ENCODE measurements at regions not wholly inside any gene's neighbourhood (a gene's known extent, or its start where the extent isn't known, plus 50 kb on each side); places are given as distances from the start of the nearest gene placed in this dataset.
"Not testable (repeated sequence)": the region's sequence is repeated elsewhere in the genome, so short reads cannot be mapped to it uniquely, and the experiment has no call there.

DNA sequence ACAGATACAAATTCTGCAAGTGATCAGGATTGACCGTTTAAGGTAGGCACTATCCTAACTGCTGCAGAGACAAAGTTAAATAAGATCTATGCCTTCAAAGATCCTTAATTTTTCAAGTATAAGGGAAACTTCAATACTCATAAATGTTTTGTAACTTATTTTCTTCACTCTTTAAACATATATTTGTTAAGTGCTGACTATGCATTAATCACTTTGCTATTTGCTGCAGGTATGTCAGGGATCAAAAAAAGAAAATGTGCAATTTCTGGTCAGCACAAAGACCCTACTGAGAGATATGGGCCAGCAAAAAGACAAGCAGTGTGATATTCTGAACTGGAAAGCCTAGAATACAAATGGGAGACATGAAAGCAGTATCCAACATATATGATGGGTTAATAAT, 756.1 kb upstream of the PCDH9 start:
- DNase-seq: no peak

DNA sequence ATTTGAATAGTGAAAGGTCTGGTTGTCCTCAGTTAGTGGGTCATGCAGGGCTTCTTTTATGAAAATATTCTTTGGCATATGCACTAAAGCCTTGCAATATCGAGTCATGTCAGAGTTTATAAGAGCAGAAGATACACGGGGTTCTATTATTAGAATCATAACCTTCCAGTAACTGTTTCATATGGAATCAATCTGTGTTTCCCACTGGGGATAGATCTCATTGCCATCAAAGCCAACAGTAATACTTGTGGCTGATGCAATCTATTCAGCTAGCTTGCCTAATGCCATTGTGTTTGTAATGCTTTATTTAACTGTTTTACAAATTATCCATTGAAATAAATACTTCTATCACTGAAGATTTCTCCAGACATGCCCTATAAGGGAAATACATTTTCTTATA, 746.9 kb upstream of the PCDH9 start:
- DNase-seq: no peak

DNA sequence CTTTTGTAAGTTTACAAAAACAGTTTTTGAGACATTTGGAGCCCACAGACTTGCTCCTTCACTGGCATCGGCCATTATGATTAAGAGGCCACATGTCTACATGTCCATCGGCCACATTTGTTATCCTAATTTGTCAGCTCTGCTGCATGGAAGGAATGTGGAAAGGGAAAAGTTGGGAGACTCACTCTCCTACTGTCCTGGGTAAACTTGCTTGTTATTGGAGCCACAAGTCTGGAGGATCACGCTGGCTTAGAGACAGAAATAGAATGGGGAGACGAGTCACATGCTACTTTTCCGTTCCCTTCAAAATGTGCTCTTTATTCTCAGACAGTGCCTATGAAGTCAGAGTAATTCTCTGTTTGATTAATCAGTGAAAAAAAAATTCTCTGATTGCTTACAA, 741.2 kb upstream of the PCDH9 start:
- DNase-seq: no peak

DNA sequence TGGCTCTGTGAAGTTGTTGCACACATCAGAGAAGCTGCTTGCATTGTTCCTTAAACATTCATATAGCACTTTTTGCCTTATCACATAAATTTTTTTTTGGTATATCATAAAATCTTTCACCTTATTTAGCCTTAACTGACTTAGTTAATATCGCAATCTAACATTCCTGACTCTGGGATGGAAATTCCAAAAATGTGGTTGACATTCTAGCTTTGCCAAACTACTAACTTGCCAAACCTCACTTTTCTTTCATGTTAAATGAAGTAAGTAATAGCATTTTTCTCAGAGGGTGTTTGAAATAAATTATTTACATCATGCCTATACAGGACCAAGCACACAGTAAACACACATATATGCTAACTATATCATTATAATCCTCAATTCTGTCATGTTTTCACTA, 736.9 kb upstream of the PCDH9 start:
- DNase-seq: no peak

DNA sequence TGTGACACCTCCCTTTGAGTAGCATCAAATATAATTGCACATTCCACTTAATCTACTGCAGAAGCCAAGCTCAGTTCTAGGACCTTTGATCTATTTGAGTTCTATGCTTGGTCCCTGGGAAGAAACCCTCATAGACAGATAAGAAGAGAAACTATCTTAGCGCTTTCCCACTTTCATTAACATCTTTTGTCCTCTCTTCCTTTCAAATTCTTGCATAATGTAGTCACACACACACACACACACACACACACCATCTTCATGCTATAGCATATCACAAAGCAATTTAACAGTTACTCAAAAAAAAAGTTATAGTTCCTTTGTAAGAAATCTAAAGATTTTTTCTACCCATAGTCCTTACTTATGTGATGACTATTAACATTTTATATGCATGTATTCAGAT, 735.9 kb upstream of the PCDH9 start:
- DNase-seq: no peak

DNA sequence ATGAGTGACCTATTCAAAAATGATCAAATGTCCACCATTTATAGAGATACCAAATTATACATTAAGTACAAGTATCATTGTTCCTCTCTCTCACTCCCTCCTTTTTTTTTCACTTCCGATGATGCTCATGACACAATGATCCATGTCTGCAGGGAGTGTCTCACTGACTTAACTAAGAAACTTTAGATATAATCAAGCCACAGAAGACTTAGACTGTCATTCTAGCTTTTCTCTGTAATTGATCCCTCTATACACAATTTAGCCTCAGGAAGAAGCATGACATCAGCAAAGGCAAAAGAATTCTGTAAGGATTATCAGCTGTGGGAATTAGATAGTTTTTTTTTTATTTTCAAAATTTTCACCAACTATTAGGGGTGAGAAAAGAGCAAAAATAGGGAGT, 734.9 kb upstream of the PCDH9 start:
- no peak for DNase-seq

DNA sequence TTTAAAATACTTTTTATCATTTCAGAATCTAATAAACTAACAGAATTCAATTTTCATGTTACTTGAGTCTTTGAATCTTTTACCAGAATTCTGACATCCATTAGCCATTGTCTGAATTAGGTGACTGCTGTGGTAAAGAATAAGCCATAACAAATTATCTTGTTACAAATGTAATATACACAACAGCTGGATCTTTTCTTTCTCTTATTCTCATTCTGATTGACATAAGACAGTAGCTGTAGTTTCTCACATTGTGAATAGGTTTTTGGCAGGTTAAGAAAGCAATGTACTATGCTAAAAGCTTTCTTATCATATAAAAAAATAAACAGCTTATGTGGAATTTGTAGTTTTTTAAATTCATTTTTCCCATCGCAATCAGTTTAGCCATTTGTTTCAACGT, 734.0 kb upstream of the PCDH9 start:
- DNase-seq: no peak

DNA sequence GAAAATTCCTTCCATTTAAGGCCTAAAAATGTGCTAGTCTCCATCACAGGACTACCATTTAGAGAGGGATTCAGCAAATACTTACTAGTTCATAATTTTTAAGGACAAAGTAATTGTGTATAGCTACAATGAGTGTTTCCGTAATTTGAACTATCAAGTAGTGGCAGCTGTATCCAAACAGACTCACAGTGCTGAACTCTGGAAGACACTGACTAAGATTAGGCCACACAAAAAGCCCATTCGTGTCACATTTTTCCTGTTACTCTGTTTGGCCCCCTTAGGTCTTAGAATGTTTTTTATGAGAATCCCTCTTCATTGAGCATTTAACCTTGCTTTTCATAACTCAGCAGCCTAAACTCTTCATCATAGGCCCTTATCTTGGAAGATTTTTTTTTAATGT, 731.2 kb upstream of the PCDH9 start:
- no peak for DNase-seq

DNA sequence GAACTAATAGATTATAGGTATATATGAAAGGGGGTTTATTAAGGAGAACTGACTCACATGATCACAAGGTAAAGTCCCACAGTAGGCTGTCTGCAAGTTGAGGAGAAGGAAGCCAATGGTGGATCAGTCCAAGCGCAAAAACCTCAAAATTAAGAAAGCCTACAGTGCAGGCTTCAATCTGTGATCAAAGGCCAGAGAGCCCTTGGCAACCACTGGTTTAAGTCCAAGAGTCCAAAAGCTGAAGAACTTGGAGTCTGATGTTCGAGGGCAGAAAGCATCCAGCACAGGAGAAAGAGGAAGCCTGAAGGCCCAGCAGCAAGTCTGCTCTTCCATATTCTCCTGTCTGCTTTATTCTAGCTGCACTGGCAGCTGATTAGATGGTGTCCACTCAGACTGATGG, 721.3 kb upstream of the PCDH9 start:
- DNase-seq: no peak

DNA sequence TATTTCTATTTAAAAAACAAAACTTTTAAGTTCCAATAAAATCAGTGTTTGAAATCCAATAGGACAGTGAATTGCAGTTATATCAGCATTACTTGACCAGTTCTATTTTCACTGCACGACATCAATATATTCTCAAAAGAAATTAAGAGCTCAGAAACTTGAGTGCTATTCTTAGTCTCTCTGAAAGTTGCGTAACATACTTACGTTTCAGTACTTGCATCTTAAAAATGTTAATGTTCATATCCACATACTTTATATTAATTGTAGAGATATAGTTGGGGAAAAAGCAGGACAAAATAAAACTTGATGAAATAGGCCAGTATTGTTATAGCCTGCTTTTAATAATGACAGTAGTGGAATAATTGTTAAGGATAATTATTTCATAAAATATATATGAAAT, 720.5 kb upstream of the PCDH9 start:
- no peak for DNase-seq

DNA sequence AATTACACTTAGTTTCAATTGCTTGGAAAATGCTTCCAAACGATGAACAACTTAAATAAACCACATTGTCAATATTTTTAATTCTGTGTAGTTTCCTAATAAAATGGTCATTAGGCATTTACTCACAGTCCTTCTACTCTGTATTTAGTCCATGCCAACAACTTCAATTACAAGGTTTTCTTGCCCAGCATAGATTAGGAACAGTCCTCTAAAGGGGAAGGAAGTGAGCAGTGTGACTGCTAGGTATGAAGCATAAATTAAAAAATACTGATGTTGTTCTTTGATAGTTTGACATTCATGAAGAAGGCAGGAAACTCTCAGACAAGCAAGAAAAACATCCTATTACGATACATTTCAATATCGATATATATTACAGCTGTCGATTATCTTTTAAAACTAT, 716.0 kb upstream of the PCDH9 start:
- no peak for DNase-seq

DNA sequence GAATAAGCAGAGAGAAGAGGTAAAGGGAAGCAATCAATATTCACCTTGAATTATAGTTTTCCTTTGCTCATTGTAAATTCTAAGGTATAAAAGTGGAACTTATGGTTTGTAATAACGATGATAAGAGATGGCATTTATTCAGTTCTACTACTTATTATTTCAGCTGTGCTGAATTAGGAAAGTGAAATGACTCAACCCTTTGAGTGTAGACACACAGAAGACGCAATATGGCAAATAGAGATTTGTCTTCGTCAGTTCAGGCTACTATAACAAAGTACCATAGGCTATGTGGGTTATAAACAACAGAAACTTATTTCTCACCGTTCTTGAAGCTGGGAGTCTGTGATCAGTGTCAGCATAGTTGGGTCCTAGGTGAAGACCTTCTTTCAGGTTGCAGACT, 713.0 kb upstream of the PCDH9 start:
- DNase-seq: no peak

DNA sequence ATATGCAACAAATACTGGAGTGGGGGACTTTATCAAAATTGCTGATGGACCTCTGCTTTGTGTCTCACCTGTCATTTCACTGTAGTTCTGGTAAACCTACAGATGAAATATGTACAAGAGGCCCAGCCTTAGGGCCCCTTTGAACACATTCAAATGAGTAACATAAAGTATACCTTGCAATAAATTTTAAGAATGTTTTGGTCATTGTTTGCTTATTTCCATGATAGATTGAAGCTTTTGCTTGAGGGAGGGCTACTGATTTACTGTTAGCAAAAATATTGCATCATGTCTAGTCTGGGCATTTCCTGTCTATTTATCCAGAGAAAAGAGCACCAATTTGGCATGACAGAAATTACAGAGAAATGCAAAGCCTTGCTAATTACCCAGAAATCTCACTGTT, 705.5 kb upstream of the PCDH9 start:
- DNase-seq: no peak

DNA sequence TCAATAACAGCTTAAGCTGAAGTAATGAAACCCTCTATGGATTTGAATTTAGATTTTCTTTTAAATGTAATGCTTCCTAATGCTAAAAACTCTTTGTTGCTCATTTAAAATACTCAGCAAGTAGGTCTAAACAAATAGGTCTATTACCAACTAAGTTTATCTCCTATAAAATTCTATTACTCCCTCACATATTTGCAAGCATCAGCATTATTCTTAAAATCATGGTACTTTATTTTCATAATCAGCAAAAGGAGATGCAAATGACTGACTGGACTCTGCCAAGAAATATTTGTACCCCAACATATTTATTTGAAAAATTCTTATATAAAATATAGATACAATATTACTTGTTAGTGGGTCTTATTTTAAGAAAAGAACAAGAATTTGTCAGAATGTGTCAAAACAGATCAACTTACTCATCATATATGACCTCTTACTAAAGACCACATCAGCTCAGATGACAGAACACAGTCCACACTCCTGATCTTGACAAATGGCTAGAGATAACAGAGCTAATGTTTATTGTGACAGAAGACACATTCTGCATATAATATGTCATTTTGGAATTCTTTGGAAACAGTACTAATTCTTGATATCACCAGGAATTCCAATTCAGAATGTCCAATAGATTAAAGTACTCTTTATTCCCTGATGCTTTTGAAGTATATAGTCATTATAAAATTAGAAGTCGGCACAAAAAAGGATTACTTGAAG, 704.6 kb upstream of the PCDH9 start:
- DNase-seq: no peak

DNA sequence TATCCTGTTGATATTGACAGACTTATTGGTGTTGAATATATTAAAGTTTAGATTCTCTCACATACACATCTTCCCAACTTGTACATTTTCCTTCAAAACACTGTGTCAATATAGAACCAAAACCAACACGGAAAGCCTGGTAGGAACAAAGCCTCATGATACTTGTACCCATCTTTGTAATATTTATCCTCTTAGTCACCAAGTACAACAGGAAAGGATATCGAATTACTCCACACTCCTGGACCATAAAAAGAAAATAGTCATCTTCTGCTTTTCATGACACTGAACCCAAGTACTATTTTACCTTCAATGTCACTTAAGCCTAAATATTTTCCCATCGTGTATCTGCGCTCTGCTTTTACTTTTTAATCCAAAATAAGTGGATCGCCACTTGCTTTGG, 702.9 kb upstream of the PCDH9 start:
- no peak for DNase-seq

DNA sequence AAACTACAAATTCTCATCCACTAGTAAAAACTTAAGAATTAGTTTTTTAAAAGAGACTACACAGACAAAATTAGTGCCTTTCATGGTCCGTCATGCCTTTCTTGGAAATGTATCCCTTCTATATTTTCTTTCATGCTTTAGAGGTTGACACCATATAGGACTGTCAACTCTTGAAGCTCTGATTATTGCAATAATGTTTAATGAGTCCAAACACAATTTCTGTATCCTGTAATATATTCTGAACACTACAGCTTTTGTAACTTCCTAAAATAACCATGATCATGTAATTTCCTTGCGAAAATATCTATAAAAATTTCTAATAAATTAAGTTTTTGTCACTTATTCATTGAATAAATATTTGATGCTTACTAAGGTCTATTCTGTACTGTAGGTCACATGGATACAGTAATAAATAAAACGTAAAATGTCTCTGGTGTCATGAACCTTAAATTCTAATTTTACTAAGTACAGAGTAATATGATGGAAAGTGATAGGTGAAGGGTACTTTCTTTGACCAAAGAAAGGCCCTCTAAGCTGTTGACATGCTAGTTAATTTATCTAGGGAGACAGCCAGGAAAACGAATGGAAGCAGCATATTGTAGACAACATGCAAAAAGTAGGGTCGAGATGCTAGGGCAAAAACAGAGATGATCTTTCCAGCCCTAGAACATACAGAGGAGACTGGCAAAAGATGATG, 687.3 kb upstream of the PCDH9 start:
- no peak for DNase-seq

DNA sequence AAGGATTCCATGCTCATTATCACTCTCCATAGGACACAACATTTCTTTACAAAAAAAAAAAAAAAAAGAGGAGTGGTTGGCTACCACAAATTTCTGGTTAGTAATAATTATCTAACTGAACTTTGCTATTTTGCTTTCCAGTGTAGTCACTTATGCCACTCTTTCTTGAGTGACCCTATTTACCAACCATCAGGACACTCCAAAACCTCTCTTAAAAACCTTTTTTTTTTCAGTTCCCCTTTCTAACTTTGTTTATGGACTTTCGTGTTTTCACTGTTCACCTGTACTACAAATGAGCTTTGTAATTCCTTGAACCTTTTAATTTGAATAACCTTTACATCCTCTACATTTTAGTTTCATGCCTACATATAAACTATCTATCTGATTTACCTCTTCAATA, 686.5 kb upstream of the PCDH9 start:
- DNase-seq: no peak

DNA sequence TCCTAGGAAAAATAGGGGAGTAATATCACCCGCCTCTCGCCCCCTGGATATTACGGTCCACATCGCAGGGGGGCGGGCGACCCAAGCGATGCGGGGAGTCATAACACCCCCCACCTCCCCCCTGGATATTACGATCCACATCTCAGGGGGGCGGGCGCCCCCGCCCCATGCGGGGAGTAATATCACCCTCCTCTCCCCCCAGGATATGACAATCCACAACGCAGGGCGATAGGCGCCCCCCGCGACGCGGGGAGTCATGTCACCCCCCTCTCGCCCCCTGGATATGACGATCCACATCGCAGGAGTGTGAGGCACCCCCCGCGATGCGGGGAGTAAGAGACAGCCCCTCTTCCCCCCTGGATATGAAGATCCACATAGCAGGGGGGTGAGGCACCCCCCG, 684.4 kb upstream of the PCDH9 start:
- DNase-seq: no peak

DNA sequence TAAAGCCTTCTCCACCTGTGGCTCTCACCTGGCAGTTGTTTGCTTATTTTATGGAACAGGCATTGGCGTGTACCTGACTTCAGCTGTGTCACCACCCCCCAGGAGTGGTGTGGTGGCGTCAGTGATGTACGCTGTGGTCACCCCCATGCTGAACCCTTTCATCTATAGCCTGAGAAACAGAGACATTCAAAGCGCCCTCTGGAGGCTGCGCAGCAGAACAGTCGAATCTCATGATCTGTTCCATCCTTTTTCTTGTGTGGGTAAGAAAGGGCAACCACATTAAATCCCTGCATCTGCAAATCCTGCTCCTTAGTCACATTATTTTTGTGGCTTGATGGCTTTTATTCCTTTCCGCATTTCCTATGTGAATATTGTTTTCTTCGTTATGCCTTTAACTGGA, 672.8 kb upstream of the PCDH9 start:
- not testable (repeated sequence) for DNase-seq

DNA sequence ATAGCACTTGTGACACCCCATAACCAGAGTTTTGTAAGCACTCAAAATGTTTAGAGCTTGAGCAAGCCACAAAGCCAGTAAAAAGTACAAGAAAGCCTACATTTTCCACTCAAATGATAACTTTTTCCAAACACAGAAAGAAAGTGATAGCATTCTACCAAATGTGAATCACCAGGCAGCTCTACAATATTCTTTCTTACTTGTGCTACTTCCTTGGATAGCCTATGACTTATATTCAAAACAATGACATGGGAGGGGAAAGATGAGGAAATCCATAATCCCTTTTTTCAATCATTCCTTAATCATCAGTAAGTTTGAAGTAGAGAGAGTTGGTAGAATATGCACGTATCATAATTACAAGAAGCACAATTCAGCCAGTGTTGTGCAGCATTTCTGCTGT, 650.8 kb upstream of the PCDH9 start:
- no peak for DNase-seq

DNA sequence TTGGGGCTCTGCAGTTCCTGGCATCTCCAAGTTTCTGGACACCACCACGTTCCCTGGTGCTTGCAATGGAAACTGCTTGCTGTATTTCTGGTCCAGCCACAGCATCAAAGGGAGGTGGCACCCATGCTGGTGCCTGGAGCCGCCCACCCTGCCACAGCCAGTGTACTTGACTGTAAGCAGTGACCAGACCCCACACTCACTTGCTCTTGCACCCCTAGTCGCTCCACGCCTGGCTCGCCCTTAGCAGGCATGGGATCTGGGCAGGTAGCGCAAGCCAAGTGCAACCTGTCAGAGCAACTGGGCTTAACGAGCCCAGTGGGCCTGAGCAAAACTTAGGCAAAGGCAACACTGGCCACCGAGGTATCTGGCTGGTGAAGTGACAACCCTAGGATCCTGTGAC, 648.2 kb upstream of the PCDH9 start:
- DNase-seq: no peak

DNA sequence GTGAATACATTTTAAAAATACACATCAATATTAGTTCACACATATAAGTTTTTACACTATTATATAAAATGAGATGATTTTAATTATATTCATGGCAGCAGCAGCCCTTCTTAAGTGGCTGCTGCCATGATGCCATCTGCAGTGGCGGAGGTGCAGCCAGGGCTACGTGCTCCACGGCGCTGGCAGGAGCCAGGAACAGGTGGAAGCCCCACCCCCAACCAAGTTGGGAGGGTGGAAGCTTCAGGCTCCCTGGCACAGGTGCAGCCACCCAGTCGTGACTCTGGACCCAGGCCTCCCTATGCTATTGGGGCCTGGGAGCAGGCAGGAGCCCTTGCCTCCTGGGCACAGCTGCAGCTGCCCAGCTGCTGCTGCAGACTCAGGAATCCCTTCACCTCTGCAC, 646.9 kb upstream of the PCDH9 start:
- no peak for DNase-seq

DNA sequence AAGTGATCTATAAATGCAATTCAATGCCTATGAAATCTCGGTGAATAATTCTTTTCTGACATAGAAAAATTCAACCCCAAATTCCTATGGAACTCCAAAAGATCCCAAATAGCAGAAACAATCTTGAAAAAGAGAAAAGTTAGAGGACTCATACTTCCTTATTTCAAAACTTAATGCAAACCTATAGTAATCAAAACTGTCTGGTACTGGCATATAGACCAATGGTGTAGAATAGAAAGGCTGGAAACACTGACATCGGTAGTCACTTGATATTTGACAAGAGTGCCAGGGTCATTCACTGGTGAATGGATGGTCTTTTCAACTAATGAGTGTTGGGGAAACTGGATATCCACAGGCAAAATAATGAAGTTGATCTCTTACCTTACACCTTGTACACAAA, 637.1 kb upstream of the PCDH9 start:
- DNase-seq: no peak

DNA sequence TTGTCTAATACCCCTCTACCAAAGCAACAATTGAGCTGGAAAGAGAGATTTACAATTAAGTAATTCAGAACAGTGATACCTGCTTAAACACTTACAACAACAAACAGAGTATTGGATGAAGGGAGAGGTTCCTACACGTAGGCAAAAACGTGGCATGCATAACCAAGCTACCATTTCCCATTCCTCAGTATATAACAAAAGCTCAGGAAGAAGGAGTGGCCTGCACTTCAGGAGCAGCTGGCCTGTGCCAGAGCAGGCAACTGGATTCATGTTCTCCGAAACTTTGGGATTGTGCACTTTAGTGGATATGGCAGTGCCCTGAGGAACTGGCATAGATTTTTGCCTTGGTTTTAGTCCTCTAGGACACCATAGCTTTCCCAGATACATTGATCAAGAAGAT, 630.2 kb upstream of the PCDH9 start:
- DNase-seq: no peak

DNA sequence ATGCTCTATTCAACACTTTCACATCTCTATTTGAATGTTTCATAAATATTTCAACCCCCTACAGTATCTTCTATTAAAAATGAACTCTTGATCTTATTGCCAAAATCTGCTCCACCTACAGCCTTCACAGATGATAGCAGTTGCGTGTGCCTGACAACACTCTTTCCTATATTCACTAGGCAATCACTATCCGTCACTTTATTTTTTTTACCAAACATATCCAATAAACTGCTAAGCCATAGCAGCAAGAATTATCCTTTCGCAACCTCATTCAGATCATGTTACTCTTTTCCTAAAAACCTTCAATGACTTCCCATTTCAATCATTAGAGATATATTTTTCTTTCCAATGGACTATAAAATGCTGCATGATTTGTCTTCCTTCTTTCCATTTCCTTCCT, 629.8 kb upstream of the PCDH9 start:
- no peak for DNase-seq

Measured in GF-D8 (cell line).